HG03520 (cell line): ENCODE measurements at regions not wholly inside any gene's neighbourhood (a gene's known extent, or its start where the extent isn't known, plus 50 kb on each side); places are given as distances from the start of the nearest gene placed in this dataset.
"Not testable (repeated sequence)": the region's sequence is repeated elsewhere in the genome, so short reads cannot be mapped to it uniquely, and the experiment has no call there.

Experiments used
- ATAC-seq: cut with Tn5 transposase; IDR thresholded peaks from one replicate; pipeline ENCODE4 v1.9.1; 2021; ENCODE audit warnings: mild to moderate bottlenecking, moderate library complexity; ENCODE audit not compliant: unreplicated experiment

DNA sequence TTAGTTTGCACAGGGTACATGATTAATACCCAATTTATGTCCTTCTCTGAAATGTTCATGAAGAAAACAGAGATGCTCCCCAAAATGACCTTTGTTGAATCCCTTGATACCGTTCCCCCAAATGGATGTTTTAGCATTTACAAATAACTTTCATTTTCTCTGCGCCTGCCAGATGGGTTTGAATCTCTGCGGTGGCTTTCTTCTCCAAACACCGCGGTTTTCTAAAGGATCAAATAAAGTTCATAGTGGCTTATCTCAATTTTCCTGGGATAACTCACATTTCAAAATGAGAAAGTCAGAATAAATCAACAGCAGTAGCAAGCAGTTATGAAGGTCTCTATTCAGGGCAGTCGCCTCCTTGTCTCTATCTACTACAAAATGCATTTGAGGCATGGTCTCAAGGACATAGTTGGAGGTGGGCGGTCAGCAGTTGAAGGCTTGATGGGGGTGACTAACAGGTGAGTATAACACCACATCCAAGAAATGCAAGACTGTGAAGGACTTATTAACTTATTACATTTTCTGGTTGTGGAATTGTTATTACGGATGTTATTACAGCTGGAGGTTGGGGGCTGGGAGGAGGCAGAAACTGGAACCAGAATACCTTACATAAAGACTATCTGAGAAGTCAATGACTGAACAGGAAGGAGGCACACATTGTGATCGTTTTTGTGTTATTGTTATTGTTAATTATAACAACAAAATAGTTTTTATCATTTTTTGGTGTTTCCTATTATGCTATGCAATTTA is 1513.3 kb downstream of the FAM181B start:
- ATAC-seq = no peak

DNA sequence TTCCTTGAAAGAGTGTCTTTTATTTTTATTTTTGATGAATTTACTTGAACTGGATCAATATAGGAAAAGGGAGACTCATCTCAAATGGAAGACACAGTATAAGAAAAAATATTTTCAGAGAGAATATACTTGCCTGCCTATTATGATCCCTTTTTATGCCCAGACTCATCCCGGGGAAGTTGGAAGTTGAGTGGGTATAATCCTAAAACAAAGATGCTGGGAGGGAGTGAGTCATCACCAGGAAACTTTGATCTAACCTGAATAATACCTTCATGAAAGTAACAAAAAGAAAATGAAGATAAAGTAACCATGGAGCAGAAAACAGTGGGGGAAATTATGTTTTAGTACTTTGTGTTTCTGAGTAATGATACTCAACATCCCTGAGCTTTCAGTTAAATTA is 1514.0 kb downstream of the FAM181B start:
- no peak for ATAC-seq

DNA sequence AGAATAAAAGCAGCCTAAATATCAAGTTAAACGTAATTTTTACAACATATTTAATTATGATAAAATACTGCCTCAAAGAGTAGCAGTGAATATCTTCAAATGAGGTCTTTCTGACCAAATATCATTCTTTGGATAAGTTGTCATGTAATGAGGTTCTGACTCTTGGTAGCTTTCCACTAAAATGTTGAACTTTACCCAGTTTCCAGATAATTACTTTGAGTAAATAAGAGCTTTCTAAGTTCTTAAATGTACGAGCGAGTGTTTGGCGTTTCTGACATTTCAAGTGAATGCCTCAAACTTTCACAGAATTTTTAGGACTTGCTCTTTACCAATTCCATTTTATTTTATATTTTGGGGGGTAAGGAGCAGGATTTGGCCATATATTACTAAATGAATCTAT is 1515.2 kb downstream of the FAM181B start:
- no peak for ATAC-seq

DNA sequence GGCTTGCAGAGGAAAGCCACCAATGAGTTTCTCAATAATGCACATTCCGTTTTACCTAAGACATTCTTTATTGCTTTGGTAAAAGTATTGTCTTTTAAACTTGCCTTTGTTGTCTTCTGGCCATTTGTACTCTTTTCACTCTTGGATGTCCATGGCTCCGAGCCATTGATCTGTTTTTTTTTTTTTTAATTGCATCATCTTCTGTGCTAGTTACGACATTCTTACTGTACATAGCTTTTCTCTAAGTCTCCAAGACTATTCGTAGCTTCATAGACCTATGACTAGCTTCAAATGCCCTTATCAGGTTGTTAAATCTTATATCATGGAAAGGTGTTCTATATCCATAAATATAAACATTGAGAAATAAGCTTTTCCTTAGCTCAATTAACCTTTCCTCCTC is 1522.6 kb downstream of the FAM181B start:
- ATAC-seq = no peak

DNA sequence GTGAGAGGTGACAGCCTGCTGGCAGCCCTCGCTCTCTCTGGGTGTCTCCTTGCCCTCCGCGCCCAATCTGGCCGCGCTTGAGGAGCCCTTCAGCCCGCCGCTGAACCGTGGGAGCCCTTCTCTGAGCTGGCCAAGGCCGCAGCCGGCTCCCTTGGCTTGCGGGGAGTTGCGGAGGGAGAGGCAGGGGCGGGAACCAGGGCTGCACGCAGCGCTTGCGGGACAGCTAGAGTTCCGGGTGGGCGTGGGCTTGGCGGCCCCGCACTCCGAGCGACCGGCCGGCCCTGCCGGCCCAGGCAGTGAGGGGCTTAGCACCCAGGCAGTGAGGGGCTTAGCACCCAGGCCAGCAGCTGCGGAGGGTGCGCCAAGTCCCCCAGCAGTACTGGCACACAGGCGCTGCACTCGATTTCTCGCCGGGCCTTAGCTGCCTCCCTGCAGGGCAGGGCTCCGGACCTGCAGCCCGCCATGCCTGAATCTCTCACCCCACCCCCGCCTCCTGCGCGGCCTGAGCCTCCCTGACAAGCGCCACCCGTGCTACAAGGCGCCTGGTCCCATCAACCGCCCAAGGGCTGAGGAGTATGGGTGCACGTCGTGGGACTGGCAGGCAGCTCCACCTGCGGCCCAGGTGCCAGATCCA is 1526.1 kb downstream of the FAM181B start:
- no peak for ATAC-seq

DNA sequence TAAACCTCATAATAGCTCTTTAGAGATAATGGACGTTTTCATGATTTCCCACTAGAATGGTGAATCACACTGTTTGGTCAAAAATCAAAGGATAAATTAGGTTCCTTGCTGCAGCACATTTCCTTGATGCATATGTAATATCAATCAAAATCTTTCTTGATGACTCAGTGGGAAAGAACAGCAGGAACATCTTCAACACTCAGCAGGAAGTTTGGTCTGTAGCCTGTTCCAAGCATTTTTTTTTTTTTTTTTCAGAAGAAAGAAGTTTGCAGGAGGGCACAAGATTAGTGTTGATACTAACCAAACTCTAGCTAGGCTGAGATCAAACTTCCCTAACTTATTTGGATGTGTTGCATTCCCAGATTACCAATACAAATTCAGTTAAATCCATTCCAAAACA is 1529.8 kb downstream of the FAM181B start:
- ATAC-seq = no peak

DNA sequence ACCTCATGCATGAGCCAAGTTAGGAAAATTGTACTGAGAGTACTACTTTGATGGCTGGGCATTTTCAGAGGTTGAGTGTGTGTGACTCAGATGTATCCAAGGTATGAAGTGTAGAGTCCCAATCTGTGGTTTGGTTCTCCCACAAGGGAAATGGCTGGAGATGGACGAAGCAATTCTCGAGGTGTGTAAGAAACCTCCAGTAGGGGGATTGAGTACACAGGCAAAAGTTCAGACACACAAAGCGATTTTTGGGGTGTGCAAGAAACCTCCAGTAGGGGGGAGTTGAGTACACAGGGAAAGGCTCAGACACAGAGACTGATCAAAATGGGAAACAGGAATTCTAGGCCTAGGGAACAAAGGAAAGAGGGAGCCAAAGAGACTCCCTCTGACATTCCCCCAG is 1536.3 kb downstream of the FAM181B start:
- ATAC-seq = no peak

DNA sequence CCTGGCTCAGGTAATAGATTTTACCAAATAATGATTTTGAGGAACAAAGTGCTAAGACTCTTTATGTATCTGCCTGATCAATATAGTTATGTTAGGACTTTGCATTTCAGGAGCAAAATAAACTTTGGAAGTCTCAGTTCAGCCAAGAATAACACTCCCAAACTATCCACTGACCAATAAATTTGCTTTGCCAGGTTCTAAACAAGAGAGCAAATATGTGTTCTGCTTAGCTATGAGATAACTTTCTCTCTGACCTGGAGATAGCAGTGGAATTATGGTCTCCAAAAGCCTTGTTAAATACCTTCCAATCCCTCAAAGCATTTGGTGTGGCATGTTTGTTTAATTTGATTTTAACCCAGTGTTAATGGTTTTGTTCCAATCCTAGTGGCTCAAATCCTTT is 1541.1 kb downstream of the FAM181B start:
- ATAC-seq = no peak

DNA sequence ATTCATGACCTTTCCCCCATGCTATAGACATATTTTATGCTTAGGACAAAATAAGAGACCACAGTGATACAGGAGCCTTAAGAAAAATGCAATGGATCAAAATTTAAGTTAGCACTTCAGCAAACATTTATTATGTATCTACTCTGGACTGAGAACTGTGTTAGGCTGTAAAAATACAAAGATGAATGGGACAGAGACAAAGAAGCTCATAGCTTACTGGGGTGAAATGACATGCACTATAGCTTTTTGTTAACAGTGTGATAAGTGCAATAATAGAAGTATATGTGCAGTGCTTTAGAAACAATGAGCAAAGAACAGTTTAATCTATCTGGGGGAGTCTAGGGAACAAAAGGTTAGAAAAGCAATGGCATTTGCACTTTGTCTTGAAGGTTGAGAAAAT is 1543.1 kb downstream of the FAM181B start:
- no peak for ATAC-seq

DNA sequence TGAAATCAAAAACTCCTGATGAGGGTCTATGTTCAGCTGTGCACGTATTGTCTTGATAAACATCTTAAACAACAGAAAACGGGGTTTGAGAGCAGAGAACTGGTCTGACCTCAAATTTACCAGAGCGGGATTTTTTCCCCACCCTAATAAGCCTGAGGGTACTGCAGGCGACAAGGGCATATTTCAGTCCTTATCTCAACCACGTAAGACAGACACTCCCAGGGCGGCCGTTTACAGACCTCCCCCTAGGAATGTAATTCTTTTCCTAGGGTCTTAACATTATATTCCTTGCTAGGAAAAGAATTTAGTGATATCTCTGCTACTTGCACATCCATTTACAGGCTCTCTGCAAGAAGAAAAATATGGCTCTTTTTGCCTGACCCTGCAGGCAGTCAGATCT is 1546.6 kb downstream of the FAM181B start:
- ATAC-seq = not testable (repeated sequence)

DNA sequence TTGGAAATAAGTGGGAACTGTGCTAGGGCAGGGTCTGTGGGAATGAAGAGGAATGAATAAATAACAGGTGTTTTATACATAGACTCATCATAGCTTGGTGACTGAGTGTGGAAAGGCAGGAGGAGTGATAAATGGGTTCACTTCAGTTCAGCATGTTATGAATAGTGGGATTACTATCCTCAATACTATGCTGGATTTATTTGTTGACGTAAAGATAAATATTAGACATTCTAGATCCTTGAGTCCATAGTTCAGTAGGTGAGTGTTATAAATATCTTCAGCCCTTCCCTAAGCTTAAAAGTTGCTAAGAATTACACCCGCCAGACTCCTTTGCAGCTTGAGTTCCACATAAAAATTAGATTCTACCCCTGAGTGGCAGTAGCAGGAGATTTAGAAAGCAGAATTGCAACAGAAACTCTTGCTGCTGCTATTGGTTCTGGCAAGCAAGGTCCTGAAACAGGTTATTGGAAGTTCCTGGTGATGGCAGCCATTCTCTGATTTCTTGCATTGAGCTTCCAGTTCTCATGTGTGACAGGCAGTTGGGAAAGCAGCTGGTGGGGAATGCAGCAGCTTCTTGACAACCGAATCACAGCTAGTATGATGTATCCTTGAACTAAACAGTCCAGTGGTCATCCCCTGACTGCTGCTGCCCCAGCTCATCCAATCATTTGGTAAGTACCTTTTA is 1558.9 kb downstream of the FAM181B start:
- ATAC-seq = no peak

DNA sequence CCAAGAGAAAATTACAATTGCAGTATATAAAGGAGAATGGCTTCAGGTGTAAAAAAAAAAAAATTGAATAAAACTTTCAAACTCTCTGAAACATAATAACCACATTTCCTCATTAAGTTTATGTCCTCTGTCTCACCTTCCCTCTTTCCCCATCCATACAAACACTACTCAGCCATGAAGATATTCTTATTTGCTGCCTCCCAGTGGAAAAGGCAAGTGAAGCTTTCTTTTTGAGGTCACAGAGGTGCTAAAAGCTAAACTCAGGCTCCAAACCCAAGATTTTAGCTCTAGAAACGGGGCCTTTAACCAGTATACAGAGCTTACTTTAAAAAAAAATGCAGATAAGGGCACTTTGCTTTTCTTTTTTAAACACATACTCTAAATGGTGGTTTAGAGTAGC is 1568.5 kb downstream of the FAM181B start:
- ATAC-seq = no peak

DNA sequence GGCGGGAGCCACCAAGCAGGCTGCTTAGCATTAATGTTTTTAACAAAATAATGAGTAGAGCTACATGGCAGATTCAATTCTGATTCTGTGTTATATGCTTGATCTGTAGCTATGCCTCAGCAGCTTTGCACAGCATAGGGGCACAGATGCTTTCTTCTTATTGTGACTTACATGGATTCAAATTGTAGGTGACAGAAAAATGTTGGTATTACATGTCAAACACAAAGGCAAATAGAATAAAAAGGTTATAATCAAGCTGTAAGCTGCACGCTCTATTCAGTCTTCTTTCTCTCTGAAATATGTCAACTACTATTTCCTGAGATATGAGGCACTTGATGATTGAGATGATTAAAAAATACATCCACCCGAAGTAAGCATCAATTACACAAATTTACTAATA is 1573.8 kb downstream of the FAM181B start:
- ATAC-seq = no peak

DNA sequence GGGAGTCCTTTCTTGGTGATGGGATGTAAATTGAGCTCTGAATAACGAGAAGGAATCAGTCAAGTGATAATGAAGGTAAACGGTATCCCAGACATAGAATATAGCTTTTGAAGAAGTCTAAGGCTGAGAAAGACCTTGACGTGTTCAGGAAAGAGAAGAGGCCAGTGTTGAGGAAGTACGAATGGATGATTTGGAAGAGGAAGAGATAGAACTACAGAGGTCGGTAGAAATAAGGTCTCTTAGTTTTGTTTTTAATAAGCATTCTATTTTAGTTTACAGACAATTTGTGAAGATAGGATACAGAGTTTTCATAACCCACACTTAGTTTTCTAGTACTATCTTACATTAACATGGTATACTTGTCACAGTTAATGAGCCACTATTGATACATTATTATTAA is 1598.1 kb downstream of the FAM181B start:
- ATAC-seq = no peak

DNA sequence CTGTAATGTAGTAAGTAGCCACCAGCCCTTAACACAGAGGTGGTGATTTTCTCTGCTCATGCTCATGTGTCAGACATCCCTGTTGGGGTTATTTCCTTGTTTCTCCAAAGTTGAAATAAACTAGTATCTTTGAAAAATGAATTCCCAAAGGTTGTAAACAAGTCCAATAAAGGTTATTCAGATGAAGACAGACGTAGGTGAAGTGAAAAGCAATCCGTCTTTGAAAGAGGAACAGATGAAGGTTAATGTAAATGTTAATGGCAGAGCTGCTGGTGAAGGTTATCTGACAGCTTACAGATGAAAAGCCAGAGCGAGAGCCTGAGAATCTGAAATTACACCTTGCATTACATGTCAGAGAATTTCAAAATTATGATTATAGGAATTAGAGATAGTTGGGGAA is 1604.0 kb downstream of the FAM181B start:
- no peak for ATAC-seq

DNA sequence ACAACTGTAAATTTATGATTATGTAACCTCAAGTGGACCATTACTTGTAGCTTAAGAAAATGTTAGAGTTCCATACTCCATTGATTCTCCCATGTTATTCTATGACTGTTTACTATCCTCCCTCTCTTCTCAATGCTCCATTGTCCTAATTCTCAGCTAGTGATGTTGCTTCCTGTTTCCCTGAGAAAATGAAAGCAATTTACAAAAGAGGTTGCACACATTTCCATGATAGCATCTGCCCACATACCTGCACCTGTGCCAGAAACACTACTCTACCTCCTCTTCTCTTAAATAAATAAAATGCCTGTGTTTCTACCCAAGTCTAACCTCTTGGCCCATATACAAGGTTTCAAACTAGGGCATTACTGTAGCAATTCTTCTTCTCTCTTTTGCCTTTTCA is 1620.9 kb downstream of the FAM181B start:
- no peak for ATAC-seq

DNA sequence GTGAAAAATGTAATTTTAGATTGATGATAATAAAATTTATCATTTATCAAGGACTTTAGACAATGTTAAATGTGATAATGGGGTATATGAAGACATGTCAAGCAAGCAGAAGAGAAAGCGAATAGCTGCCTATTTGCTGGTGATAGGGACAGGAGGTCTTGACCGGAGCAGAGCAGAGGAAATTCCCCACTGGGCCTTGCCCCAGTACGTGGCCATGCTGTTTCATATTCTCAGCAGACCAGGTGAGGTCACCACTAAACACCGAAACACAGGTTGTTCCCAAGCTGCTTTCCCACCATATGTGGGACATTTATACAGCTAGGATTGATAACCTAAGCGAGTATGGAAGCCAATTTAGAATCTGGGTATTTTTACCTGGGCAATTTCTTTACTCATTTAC is 1629.6 kb downstream of the FAM181B start:
- ATAC-seq = no peak

DNA sequence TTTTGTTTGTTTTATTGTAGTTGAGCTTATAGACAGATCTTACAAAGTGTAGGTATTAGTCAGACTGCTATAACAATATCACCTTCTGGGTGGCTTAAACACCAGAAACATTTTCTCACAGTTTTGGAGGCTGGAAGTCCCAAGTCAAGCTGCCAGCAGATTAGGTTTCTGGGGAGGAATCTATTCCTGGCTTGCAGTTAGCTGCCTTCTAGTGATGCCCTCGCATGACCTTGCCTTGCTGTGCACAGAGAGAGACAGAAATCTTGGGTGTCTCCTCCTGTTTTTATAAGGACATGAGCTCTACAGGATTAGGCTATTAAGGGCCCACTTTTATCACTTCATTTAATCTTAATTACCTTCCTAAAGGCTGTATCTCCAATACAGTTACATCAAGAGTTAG is 1635.2 kb downstream of the FAM181B start:
- ATAC-seq = no peak

DNA sequence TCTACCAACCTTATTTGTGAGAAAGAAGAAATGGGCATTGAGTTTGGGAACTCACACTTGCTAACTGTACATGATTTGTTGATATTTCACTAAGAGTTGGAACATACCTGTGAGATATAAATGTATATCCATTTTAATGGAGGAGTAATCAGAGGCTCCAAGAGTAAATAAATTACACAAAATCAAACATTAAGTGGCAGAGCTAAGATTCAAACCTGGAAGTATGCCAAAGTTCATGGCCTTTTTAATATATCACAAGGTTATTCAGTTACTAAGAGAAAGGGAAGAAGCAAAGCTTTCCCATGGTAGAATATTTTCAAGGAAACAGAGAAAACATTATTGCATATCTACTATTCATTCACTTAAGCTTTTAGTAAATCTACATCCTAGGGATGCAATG is 1641.1 kb downstream of the FAM181B start:
- ATAC-seq = no peak

DNA sequence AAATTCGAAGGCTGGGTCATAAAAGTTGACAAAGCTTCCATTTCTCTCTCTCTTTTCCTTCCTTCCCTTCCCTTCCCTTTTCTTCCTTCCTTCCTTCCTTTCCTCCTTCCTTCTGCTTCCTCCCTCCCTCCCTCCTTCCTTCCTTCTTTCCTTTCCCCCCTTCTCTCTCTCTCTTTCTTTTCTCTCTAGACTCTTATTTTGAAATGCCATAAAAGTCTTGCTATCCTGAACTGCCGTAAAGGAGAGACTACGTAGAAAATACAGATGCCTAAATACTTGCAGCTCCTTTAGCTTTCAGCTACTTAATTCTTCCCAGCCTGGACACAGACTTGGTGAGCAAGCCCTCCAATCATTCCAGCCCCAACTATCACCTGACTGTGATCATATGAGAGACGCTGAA is 1644.4 kb downstream of the FAM181B start:
- no peak for ATAC-seq

DNA sequence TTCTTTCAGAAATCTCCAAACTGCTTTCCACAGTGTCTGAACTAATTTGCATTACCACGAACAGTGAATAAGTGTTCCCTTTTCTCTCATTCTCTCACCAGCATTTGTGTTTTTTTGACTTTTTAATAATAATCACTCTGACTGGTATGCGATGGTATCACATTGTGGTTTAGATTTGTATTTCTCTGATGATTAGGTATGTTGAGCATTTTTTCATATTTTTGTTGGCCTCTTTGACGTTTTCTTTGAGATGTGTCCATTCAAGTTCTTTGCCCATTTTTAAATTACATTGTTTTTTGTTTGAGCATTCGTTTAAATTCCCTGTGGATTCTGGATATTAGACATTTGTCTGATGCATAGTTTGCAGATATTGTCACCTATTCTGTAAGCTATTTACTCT is 1639.6 kb upstream of the TENM4 start:
- no peak for ATAC-seq

DNA sequence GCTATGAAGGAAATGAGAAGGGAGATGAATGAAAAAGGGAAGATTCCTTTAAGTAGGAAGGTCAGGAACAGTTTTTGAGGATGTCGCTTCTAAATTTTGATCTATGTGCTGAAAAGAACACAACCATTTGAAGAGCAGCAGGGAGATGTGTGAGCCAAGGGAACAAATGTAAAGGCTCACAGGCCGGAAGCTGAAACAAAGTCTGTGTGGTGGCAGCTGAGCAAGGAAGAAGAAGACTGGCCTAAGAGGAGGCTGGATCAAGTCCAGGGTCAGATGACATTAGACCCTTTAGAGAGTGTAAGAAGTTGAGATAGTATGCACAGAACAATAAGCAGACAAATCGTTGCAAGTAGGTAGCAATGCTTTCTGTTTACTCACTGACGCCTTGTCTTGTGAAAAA is 1631.4 kb upstream of the TENM4 start:
- ATAC-seq = no peak
